HG03135 (cell line): ENCODE measurements at regions not wholly inside any gene's neighbourhood (a gene's known extent, or its start where the extent isn't known, plus 50 kb on each side); places are given as distances from the start of the nearest gene placed in this dataset.

Experiments used
- ATAC-seq: cut with Tn5 transposase; IDR thresholded peaks from one replicate; pipeline ENCODE4 v1.9.1; 2021; ENCODE audit warnings: mild to moderate bottlenecking, moderate library complexity; ENCODE audit not compliant: unreplicated experiment

- ATAC-seq, result no peak
Measured at GRCh38 chr16:85971902-85972638, 73.1 kb downstream of the IRF8 start.

GRCh38 chr16:85974428-85975375 lies 75.7 kb downstream of the IRF8 start:
- ATAC-seq, result no peak

- ATAC-seq, result no peak
Measured at GRCh38 chr16:85975451-85975981, 76.6 kb downstream of the IRF8 start.

GRCh38 chr16:85978291-85978775 lies 79.4 kb downstream of the IRF8 start:
- ATAC-seq, result no peak

- ATAC-seq, result no peak
Measured at GRCh38 chr16:85978976-85979375, 80.0 kb downstream of the IRF8 start.

GRCh38 chr16:85979605-85980004 lies 80.6 kb downstream of the IRF8 start:
- ATAC-seq, result no peak

- ATAC-seq, result no peak
Measured at GRCh38 chr16:85980686-85981085, 81.7 kb downstream of the IRF8 start.

- no peak for ATAC-seq
Measured at GRCh38 chr16:85981826-85982562, 83.0 kb downstream of the IRF8 start.

GRCh38 chr16:85982563-85982939 lies 83.6 kb downstream of the IRF8 start:
- ATAC-seq, result no peak

- no peak for ATAC-seq
Measured at GRCh38 chr16:85983064-85983463, 84.1 kb downstream of the IRF8 start.

GRCh38 chr16:85983606-85984230 lies 84.8 kb downstream of the IRF8 start:
- no peak for ATAC-seq

- no peak for ATAC-seq
Measured at GRCh38 chr16:85984231-85984880, 85.4 kb downstream of the IRF8 start.

- ATAC-seq, result no peak
Measured at GRCh38 chr16:85984947-85985451, 86.0 kb downstream of the IRF8 start.

- ATAC-seq, result no peak
Measured at GRCh38 chr16:85986931-85987749, 88.2 kb downstream of the IRF8 start.

GRCh38 chr16:85987750-85988078 lies 88.8 kb downstream of the IRF8 start:
- no peak for ATAC-seq

GRCh38 chr16:85988306-85988705 lies 89.3 kb downstream of the IRF8 start:
- ATAC-seq, result no peak

- peak; percentile 38 for ATAC-seq
Measured at GRCh38 chr16:85988723-85989313, 89.9 kb downstream of the IRF8 start.

- ATAC-seq, result no peak
Measured at GRCh38 chr16:85989376-85989775, 90.4 kb downstream of the IRF8 start.
